Duodenal mucosa (tissue), 2 donors: ENCODE measurements at regions not wholly inside any gene's neighbourhood (a gene's known extent, or its start where the extent isn't known, plus 50 kb on each side); places are given as distances from the start of the nearest gene placed in this dataset.

Source experiments
- H3K27ac ChIP-seq: one replicate; pipeline ENCODE4 v1.7.0; 2013; ENCODE audit warnings: low read depth, low read length
- H3K27me3 ChIP-seq, 2 donors: one replicate each; pipeline ENCODE4 v1.7.0; 2013; ENCODE audit warnings: low read length in 2 of 2, control low read depth in 1 of 2; ENCODE audit not compliant: insufficient read depth in 2 of 2, control insufficient read depth in 1 of 2
- H3K36me3 ChIP-seq, 2 donors: one replicate each; pipeline ENCODE4 v1.7.0; 2013; ENCODE audit warnings: low read length in 2 of 2, control low read depth in 1 of 2; ENCODE audit not compliant: insufficient read depth in 2 of 2, control insufficient read depth in 1 of 2
- H3K4me1 ChIP-seq, 2 donors: one replicate each; pipeline ENCODE4 v1.7.0; 2013; ENCODE audit warnings: low read length in 2 of 2, control low read depth in 1 of 2; ENCODE audit not compliant: insufficient read depth in 2 of 2, control insufficient read depth in 1 of 2
- H3K4me3 ChIP-seq, 2 donors: one replicate each; pipeline ENCODE4 v1.7.0; 2013; ENCODE audit warnings: low read length in 2 of 2, low read depth in 1 of 2
- H3K9ac ChIP-seq, 2 donors: one replicate each; pipeline ENCODE4 v1.7.0; 2013; ENCODE audit warnings: low read length in 2 of 2, low read depth in 1 of 2
- H3K9me3 ChIP-seq, 2 donors: one replicate each; pipeline ENCODE4 v1.7.0; 2013; ENCODE audit warnings: low read length in 2 of 2, control low read depth in 1 of 2; ENCODE audit not compliant: control insufficient read depth in 1 of 2

DNA sequence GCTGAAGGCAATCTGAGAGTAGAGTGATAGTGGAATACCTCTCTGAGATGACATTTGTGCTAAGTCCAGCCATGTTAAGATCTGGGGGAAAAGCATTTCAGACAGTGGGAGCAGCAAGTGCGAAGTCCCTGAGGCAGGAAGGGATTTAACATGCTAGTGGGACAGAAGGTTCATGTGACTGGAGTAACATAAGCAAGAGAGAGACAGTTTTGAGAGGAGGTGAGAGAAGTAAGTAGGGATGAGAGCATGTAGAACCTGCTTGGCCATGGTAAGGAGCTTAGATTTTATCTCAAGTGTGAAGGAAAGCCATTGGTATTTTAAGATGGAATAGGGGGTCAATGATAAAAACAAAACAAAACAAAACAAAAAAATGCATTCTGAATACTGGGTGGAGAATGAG lies 358.6 kb upstream of the KCNH8 start:
- H3K4me1 ChIP-seq, result no peaks in the 10 kb centered on the region
- H3K9ac ChIP-seq, result no peak overlapping the region
- no peak overlapping the region for H3K27ac ChIP-seq
- H3K27me3 ChIP-seq, result no peaks in the 10 kb centered on the region
- H3K9me3 ChIP-seq, result no peaks in the 10 kb centered on the region
- H3K4me3 ChIP-seq, result no peak overlapping the region
- H3K36me3 ChIP-seq, result no peaks in the 10 kb centered on the region

DNA sequence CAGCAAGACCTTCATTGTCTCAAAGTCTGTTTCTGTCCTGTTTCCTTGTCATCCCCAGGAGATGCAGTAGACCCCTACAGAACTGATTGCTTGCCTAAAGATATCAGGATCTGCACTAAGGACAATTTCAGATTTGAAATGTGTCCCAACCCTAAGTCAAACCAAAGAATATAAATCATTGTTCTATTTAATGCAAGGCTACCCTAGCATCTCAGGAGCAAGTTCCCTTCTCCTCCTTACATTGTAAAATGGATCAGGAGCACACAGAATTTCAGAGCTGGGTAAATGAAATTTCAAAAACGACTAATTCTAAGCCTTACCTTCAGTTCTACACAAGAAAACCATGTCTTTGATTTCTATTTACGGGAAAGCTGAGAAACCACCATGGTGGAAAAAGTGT lies 360.9 kb upstream of the KCNH8 start:
- H3K9ac ChIP-seq, result no peak overlapping the region
- no peaks in the 10 kb centered on the region for H3K9me3 ChIP-seq
- H3K4me3 ChIP-seq, result no peak overlapping the region
- no peaks in the 10 kb centered on the region for H3K36me3 ChIP-seq
- H3K27me3 ChIP-seq, result no peaks in the 10 kb centered on the region
- H3K4me1 ChIP-seq, result no peaks in the 10 kb centered on the region
- H3K27ac ChIP-seq, result no peak overlapping the region

DNA sequence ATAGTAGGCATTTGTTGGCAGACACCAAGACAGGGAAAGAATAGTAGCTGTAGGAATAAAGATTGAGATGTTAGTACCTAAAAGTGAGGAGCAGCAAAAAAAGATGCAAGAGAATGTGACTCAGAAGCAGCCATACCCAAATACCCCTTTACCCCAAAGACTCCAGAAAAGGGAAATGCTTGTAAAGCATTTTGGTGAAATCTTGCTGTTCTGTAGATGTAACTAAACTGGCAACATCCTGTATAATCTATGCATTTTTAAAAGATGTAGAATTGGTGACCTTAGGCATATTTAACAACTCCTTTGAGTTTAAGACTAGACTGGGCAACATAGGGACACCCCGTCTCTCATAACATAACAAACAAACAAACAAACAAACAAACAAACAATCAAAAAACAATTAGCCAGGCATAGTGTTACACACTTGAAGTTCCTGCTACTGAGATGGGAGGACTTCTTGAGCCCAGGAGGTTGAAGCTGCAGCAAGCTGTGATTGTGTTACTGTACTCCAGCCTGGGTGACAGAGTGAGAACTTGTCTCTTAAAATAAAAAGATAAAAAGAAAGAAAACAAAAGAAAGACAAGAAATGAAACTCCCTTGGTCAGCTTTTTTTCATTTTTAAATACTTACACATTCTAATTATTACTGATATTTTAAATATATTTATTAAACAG lies 361.5 kb upstream of the KCNH8 start:
- H3K27me3 ChIP-seq, result no peaks in the 10 kb centered on the region
- no peaks in the 10 kb centered on the region for H3K36me3 ChIP-seq
- no peak overlapping the region for H3K4me3 ChIP-seq

GRCh38 chr3:18782191-18782590 lies 357.1 kb upstream of the SATB1 start:
- no peak overlapping the region for H3K9ac ChIP-seq
- no peaks in the 10 kb centered on the region for H3K4me1 ChIP-seq
- H3K27ac ChIP-seq, result no peak overlapping the region
- no peak overlapping the region for H3K4me3 ChIP-seq
- no peaks in the 10 kb centered on the region for H3K27me3 ChIP-seq
- H3K9me3 ChIP-seq, result no peaks in the 10 kb centered on the region
- H3K36me3 ChIP-seq, result no peaks in the 10 kb centered on the region

More for the DNA sequence above, 361.5 kb upstream of the KCNH8 start:
- Histone ChIP-seq H3K27ac (no peak overlapping the region), H3K4me1 (no peaks in the 10 kb centered on the region), H3K9me3 (no peaks in the 10 kb centered on the region), H3K9ac (no peak overlapping the region)

- Histone ChIP-seq H3K27ac (no peak overlapping the region), H3K27me3 (no peaks in the 10 kb centered on the region), H3K9me3 (no peaks in the 10 kb centered on the region), H3K4me1 (no peaks in the 10 kb centered on the region), H3K4me3 (no peak overlapping the region), H3K9ac (no peak overlapping the region), H3K36me3 (no peaks in the 10 kb centered on the region)
Measured at GRCh38 chr3:18780959-18781358, 355.8 kb upstream of the SATB1 start.

DNA sequence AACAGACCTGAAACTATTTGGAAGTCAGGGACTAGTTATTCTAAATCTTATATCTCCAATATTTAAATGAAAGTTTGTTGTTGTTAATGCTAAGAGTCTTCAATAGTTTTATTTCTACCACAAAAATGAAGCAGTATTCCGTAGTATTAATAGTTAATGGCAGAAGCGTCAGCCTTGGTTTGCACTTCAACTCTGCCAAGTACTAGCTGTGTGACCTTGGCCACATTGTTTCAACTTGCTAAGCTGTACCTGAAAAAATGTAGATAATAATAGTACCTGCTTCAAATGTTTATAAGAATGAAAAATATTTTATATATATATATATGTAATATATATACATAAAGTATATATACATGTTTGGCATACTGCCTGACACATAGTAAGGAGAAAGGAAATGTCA lies 354.6 kb upstream of the SATB1 start:
- H3K36me3 ChIP-seq, result no peaks in the 10 kb centered on the region
- H3K27me3 ChIP-seq, result no peaks in the 10 kb centered on the region
- H3K9ac ChIP-seq, result no peak overlapping the region
- no peak overlapping the region for H3K27ac ChIP-seq
- H3K4me1 ChIP-seq, result no peaks in the 10 kb centered on the region
- no peaks in the 10 kb centered on the region for H3K9me3 ChIP-seq
- H3K4me3 ChIP-seq, result no peak overlapping the region

DNA sequence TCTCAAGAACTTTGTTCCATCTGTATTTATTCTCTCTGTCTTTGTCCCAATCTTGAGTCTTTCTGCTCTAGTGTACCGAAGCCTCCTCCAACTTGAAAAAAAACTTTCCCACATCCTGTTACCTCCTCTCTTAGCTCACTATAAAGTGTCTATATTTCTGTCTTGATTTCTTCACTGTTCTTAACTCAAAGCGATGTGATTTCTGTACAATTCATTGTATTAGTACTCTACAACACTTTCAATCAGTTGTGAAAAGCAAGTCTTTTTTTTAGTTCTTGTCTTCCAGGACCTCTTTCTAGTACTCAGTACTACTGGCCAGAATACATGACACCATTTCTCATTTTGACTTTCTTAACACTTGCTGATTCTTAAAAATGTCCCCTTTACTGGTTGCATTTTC lies 353.5 kb upstream of the SATB1 start:
- Histone ChIP-seq H3K27me3 (no peaks in the 10 kb centered on the region), H3K4me1 (no peaks in the 10 kb centered on the region), H3K9me3 (no peaks in the 10 kb centered on the region), H3K9ac (no peak overlapping the region), H3K27ac (no peak overlapping the region), H3K36me3 (no peaks in the 10 kb centered on the region), H3K4me3 (no peak overlapping the region)

DNA sequence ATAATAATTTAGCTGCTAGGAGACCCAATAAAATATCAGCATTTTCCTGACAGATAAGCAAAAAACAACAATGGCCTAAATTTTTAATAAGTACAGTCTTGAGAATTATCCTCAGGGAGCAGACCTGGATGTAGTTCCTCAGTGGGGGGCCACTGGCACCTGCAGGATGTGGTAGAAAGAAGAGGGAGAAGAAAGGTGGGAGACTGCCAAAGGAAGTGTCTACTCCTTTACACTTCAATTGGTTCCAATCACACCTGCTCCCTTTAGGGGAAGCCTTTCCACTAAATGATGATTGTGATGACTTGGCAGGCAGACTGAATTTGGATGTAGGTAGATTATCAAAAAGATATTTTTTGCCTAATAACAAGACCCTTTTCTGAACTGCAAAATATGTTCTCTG lies 353.0 kb upstream of the SATB1 start:
- Histone ChIP-seq H3K27me3 (peaks cover 0 to 2% of the 10 kb centered on the region in 2 donors), H3K27ac (no peak overlapping the region), H3K9ac (no peak overlapping the region), H3K9me3 (no peaks in the 10 kb centered on the region), H3K4me3 (no peak overlapping the region), H3K36me3 (no peaks in the 10 kb centered on the region), H3K4me1 (no peaks in the 10 kb centered on the region)

DNA sequence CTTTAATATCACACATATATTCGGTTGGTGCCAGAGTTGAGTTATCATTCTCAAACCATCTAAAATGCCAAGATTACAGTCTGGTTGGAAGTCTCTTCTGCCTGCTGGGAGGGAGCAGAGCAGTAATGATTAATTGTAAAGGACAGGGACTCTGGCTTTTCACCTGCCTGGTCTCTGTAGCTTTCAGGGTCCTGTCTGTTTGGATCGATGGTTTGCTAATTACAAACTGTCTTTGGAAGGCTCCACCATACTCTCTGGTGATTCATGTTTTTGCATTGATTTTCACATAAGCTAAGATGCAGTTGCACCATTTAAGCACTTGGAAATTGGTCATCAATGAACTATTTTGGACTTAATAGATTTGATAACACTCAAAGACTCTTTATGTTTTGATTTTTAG lies 350.4 kb upstream of the SATB1 start:
- H3K27ac ChIP-seq, result no peak overlapping the region
- no peak overlapping the region for H3K4me3 ChIP-seq
- H3K27me3 ChIP-seq, result peaks cover 0 to 6% of the 10 kb centered on the region in 2 donors
- H3K9ac ChIP-seq, result no peak overlapping the region
- no peaks in the 10 kb centered on the region for H3K36me3 ChIP-seq
- no peaks in the 10 kb centered on the region for H3K9me3 ChIP-seq
- no peaks in the 10 kb centered on the region for H3K4me1 ChIP-seq

DNA sequence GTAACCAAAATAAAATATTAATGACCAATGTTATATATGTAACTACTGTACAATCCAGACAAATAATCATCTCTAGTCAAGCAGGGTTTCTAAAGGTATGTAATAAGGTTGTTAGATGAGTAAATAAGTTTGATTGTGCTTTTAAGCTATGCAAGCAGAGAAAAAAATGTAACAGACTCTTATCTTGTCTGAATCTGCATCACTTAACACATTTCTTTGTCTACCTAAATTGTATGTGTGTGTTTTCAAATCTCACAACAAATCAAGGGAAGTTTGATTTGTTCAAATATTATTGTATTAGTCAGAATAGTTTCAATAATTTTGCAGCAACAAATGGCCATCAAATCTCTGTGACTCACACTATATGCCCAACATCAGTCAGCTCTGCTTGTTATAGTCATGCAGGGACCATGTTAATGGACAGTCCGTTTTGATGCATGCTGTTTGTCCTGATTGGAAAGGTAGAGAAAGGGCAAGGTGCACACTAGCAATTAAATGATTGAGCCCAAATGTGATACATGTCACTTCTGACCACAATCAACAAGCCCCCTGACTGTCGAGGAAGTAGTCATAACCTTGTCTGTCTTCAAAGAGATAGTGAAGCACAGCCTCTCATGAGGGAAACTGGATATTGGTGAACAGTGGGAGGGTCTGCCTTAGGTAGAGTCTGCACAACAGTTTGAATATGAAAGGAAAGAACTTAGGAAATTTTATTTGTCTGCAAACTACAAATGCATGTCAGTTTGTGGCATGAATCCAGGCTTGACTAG lies 349.4 kb upstream of the SATB1 start:
- no peak overlapping the region for H3K27ac ChIP-seq

More for the DNA sequence above, 349.4 kb upstream of the SATB1 start:
- H3K4me1 ChIP-seq, result no peaks in the 10 kb centered on the region
- H3K36me3 ChIP-seq, result no peaks in the 10 kb centered on the region
- H3K9me3 ChIP-seq, result no peaks in the 10 kb centered on the region
- no peak overlapping the region for H3K9ac ChIP-seq
- H3K27me3 ChIP-seq, result peaks cover 0 to 6% of the 10 kb centered on the region in 2 donors
- no peak overlapping the region for H3K4me3 ChIP-seq
